SK-N-SH treated with all-trans-retinoic acid at 6 μM for 48 hours (cell line): ENCODE measurements at regions not wholly inside any gene's neighbourhood (a gene's known extent, or its start where the extent isn't known, plus 50 kb on each side); places are given as distances from the start of the nearest gene placed in this dataset.
"Not testable (repeated sequence)": the region's sequence is repeated elsewhere in the genome, so short reads cannot be mapped to it uniquely, and the experiment has no call there.

Source experiments
- TOX ChIP-seq: fragments of 250-450 bp; sonication (Bioruptor Pico); IDR thresholded peaks from 2 replicates; pipeline ENCODE4 v1.8.0; 2021; ENCODE audit warnings: mild to moderate bottlenecking, moderate library complexity, borderline replicate concordance
- ZC3H10 ChIP-seq: fragments of 250-450 bp; sonication (Bioruptor Pico); IDR thresholded peaks from 2 replicates; pipeline ENCODE4 v1.5.1; 2021; ENCODE audit warnings: mild to moderate bottlenecking, moderate library complexity
- ZFP30 ChIP-seq: fragments of 450-650 bp; formaldehyde crosslinking; IDR thresholded peaks from 2 replicates; pipeline ENCODE4 v1.5.0; 2022; ENCODE audit warnings: mild to moderate bottlenecking, moderate library complexity
- ZNF8 ChIP-seq: fragments of 450-650 bp; formaldehyde crosslinking; IDR thresholded peaks from 2 replicates; pipeline ENCODE4 v1.5.0; 2020; ENCODE audit warnings: mild to moderate bottlenecking, moderate library complexity

- not testable (repeated sequence) for TF ChIP-seq TOX, ZC3H10, ZFP30, ZNF8 (CRISPR knock-in tag)
These were observed 130.5 kb upstream of the PCDH7 start for GRCh38 chr4:30589669-30590068.
